BE2C (cell line): ENCODE measurements at regions not wholly inside any gene's neighbourhood (a gene's known extent, or its start where the extent isn't known, plus 50 kb on each side); places are given as distances from the start of the nearest gene placed in this dataset.

Experiments used
- DNase-seq: peaks from one replicate; pipeline ENCODE4 v3.0.0-alpha.2; 2020
- H3K27me3 ChIP-seq: fragments of 250-450 bp; sonication (Bioruptor Pico); 2 replicates; pipeline ENCODE4 v1.5.1; 2020; ENCODE audit warnings: mild to moderate bottlenecking
- H3K36me3 ChIP-seq: fragments of 250-450 bp; sonication (Bioruptor Pico); 2 replicates; pipeline ENCODE4 v1.5.1; 2020; ENCODE audit warnings: mild to moderate bottlenecking
- H3K4me1 ChIP-seq: fragments of 250-450 bp; sonication (Bioruptor Pico); 2 replicates; pipeline ENCODE4 v1.5.1; 2020
- H3K4me3 ChIP-seq: 2 replicates; pipeline ENCODE4 v1.5.1; 2011; ENCODE audit warnings: low read depth, low read length
- H3K9me3 ChIP-seq: fragments of 250-450 bp; sonication (Bioruptor Pico); 2 replicates; pipeline ENCODE4 v1.5.1; 2020
- TF ChIP-seq, protein P1 (sequence below): IDR thresholded peaks from 2 replicates; pipeline ENCODE4 v1.5.1; 2012; ENCODE audit warnings: mild to moderate bottlenecking, low read depth, low read length

DNA sequence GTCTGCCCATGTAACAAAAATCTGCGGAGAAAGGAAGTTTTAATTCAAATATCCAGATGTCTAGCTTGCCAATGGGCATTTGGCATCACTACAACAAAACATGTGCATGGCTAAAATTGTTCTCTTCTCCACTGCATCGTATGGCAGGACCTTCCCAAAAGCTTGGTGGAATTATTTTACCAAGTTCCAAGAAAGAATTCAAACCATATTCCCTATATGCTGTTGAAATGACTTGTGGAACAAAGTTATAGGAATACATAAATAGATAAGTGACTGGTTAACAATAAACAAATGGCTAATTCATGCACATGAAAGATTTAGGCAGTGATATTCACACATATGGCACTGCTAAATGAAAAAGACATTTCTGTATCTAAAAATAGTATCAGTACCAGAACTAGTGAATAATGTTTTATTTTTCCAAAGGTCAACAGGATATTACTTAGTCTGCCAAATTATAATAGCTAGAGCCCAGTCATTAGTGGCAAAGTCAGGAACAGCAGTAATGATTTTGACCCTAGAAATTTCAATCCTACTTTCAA is 425.4 kb upstream of the VRK2 start:
- Histone ChIP-seq H3K36me3 (no peaks in the 10 kb centered on the region), H3K27me3 (no peaks in the 10 kb centered on the region), H3K9me3 (no peaks in the 10 kb centered on the region), H3K4me3 (no peak overlapping the region), H3K4me1 (no peaks in the 10 kb centered on the region)
- TF ChIP-seq, protein P1, sequence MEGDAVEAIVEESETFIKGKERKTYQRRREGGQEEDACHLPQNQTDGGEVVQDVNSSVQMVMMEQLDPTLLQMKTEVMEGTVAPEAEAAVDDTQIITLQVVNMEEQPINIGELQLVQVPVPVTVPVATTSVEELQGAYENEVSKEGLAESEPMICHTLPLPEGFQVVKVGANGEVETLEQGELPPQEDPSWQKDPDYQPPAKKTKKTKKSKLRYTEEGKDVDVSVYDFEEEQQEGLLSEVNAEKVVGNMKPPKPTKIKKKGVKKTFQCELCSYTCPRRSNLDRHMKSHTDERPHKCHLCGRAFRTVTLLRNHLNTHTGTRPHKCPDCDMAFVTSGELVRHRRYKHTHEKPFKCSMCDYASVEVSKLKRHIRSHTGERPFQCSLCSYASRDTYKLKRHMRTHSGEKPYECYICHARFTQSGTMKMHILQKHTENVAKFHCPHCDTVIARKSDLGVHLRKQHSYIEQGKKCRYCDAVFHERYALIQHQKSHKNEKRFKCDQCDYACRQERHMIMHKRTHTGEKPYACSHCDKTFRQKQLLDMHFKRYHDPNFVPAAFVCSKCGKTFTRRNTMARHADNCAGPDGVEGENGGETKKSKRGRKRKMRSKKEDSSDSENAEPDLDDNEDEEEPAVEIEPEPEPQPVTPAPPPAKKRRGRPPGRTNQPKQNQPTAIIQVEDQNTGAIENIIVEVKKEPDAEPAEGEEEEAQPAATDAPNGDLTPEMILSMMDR, result no peak
- no peak for DNase-seq

DNA sequence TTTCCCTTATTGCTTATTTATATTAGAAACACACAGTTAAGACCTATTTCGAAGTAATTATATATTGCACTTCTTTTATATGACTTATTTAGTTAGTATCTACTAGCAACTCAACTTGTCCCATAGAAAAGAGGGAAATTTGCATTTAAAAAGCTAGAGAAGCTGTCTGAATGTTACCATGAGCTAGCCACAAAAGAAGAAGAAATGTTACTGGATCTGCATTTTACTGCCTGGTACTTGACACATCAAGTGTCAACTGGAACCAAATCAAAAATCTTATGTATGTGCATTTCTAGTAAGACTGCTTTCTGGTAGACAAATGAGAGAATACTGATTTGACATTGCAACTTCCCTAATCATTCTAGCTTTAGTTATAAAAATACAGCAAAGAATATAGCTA is 424.6 kb upstream of the VRK2 start:
- Histone ChIP-seq H3K4me3 (no peak overlapping the region), H3K36me3 (no peaks in the 10 kb centered on the region), H3K9me3 (no peaks in the 10 kb centered on the region), H3K4me1 (no peaks in the 10 kb centered on the region), H3K27me3 (no peaks in the 10 kb centered on the region)
- TF ChIP-seq, protein P1, result no peak
- no peak for DNase-seq

- Histone ChIP-seq H3K4me3 (no peak overlapping the region), H3K27me3 (no peaks in the 10 kb centered on the region), H3K36me3 (no peaks in the 10 kb centered on the region), H3K9me3 (no peaks in the 10 kb centered on the region), H3K4me1 (no peaks in the 10 kb centered on the region)
- TF ChIP-seq, protein P1, result no peak
- no peak for DNase-seq
These were observed 390.4 kb upstream of the VRK2 start for GRCh38 chr2:57656198-57656597.

DNA sequence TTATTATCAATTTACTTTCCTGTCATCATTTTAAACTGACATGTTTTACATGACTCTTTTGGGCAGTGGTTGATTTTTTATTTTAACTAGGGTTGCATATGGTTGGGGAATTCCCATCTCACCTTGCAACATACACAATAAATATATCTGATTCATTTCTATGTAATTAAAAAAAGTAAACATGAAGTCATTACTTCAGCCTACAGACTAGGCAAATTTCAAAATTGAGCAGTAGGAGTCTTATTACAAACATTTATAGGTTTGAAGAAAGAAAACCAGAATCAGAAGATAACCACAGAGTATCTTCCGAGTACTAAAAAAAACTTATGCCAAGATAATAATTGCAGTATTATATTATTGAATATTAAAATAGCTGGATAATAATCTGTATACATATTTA is 377.0 kb upstream of the VRK2 start:
- H3K9me3 ChIP-seq, result no peaks in the 10 kb centered on the region
- no peaks in the 10 kb centered on the region for H3K4me1 ChIP-seq
- no peak for DNase-seq
- TF ChIP-seq, protein P1, result no peak
- H3K27me3 ChIP-seq, result no peaks in the 10 kb centered on the region
- no peak overlapping the region for H3K4me3 ChIP-seq
- H3K36me3 ChIP-seq, result no peaks in the 10 kb centered on the region

DNA sequence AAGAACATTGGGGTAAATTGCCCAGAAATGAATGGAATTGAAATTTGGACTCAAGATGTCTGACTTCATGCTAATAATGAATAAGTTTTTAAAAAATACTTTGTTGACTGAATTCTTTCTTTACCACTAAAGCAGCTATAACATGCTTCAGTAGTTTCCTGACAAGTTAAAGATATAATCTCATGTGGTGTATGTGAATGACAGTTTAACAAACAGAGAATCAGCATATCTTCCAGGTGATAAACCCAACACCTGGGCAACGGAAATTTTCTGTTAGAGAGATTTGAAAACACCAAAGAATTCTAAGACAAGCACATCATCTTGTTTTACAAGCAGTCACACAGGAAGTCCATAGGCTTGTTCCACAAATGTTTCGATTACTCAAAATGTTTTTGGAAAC is 372.6 kb upstream of the VRK2 start:
- H3K36me3 ChIP-seq, result no peaks in the 10 kb centered on the region
- no peak overlapping the region for H3K4me3 ChIP-seq
- no peaks in the 10 kb centered on the region for H3K9me3 ChIP-seq
- no peaks in the 10 kb centered on the region for H3K27me3 ChIP-seq
- TF ChIP-seq, protein P1, result no peak
- no peak for DNase-seq
- H3K4me1 ChIP-seq, result no peaks in the 10 kb centered on the region

DNA sequence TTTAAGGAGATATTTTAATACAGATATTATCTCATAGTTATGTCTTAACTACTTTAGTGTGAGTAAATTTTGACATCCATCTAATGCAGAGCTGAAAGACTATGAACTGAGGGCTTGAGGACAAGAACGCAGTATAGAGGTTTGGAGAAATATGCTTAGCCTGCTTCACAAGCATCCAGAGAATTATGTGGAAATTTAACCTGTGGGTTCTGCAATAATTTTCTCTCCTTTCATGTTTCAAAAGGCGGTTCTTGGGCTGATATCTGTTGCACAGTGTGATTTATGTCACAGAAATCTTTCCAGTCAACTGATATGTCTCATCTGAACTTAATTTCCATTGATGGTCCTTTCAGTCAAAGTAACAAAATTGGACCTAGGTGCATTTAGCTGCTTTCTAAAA is 371.9 kb upstream of the VRK2 start:
- no peaks in the 10 kb centered on the region for H3K27me3 ChIP-seq
- TF ChIP-seq, protein P1, result no peak
- H3K4me3 ChIP-seq, result no peak overlapping the region
- DNase-seq, result no peak
- no peaks in the 10 kb centered on the region for H3K4me1 ChIP-seq
- H3K9me3 ChIP-seq, result no peaks in the 10 kb centered on the region
- no peaks in the 10 kb centered on the region for H3K36me3 ChIP-seq
